HL-60 (cell line): ENCODE measurements at regions not wholly inside any gene's neighbourhood (a gene's known extent, or its start where the extent isn't known, plus 50 kb on each side); places are given as distances from the start of the nearest gene placed in this dataset.

Source experiments
- GABPA ChIP-seq: IDR thresholded peaks from 2 replicates; pipeline ENCODE4 v1.6.1; 2012; ENCODE audit warnings: low read depth
- POLR2AphosphoS5 ChIP-seq: IDR thresholded peaks from 2 replicates; pipeline ENCODE4 v1.6.1; 2012; ENCODE audit warnings: low read depth
- REST ChIP-seq: IDR thresholded peaks from 2 replicates; pipeline ENCODE4 v1.6.1; 2012; ENCODE audit warnings: low read depth; ENCODE audit not compliant: insufficient replicate concordance
- SPI1 ChIP-seq: IDR thresholded peaks from 2 replicates; pipeline ENCODE4 v1.6.1; 2012; ENCODE audit warnings: low read depth, mild to moderate bottlenecking, borderline replicate concordance
- TF ChIP-seq, protein P1 (sequence below): IDR thresholded peaks from one replicate; pipeline ENCODE4 v1.5.1; 2011; ENCODE audit warnings: low read length, control low read depth, inconsistent platforms; ENCODE audit not compliant: insufficient read depth

DNA sequence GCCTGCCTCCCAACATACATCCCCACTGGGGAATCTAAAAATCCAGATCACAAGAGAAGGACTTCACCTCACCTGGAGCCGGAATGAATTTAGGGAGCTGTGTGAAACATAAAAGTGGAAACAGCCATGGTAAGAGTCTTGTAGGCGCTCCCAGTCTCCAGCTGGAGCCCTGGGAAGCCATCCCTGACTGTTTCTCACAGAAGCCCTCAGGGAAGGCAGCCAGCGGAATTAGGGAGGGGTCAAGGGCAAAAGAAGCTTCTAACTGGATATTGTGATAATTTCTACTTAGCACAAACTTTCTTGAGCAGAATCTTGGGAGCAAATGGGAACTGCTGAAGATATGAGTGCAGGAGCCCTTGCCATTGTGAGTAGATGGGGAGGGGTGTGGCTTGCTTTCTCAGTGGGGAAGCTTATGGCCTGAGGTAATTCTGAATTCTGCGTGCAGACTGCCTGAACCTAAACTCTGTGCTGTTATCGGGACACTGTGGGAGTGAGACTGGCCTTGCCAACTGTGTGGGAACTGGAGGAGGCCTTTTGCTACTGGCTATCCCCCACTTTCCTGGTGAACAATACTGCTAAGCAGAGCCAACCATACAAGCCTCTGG lies 174.4 kb upstream of the SMC2 start:
- no peak for TF ChIP-seq REST
- TF ChIP-seq, protein P1, sequence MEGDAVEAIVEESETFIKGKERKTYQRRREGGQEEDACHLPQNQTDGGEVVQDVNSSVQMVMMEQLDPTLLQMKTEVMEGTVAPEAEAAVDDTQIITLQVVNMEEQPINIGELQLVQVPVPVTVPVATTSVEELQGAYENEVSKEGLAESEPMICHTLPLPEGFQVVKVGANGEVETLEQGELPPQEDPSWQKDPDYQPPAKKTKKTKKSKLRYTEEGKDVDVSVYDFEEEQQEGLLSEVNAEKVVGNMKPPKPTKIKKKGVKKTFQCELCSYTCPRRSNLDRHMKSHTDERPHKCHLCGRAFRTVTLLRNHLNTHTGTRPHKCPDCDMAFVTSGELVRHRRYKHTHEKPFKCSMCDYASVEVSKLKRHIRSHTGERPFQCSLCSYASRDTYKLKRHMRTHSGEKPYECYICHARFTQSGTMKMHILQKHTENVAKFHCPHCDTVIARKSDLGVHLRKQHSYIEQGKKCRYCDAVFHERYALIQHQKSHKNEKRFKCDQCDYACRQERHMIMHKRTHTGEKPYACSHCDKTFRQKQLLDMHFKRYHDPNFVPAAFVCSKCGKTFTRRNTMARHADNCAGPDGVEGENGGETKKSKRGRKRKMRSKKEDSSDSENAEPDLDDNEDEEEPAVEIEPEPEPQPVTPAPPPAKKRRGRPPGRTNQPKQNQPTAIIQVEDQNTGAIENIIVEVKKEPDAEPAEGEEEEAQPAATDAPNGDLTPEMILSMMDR = no peak
- TF ChIP-seq POLR2AphosphoS5 = no peak
- no peak for TF ChIP-seq GABPA
- TF ChIP-seq SPI1 = no peak
